Stimulated activated CD8-positive, alpha-beta memory T cell treated with anti-CD3 and anti-CD28 coated beads, Interleukin-2, amount 100 ng/mL, for 48 hours (primary cell): ENCODE measurements at regions not wholly inside any gene's neighbourhood (a gene's known extent, or its start where the extent isn't known, plus 50 kb on each side); places are given as distances from the start of the nearest gene placed in this dataset.

Source experiments
- DNase-seq, 2 donors: peaks; one replicate each; pipeline ENCODE4 v3.0.0-alpha.2; 2020; ENCODE audit warnings: low read depth in 2 of 2

DNA sequence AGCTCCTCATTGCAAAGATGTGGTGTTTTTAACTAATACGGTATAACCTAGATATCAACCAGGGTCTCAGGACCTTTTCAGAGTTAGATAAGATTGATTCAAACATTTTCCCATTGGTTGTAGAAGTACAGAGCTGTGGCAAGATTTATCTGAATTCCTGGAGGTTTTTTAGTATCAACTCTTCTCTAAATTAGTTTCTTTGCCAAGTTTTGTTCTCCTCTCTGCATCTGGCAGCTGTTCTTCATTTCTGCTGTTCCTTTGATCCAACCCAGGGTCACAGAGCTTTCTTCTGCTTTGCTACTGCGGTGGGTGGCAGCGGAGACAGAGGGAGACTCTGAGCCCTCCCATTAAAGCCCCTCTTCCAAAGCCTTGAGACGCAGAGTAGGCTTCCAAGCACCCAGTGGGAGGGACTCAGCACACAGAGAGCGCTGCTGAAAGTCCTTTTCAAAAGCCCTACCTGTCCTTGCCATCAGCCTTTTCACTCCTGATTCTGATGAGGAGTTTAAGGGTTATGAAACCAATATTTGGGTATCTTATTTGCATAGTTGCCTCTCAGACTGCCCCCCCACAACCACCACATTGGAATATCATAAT lies 146.3 kb upstream of the EEPD1 start:
- DNase-seq: no peak

- no peak for DNase-seq
These were observed 142.1 kb upstream of the EEPD1 start for GRCh38 chr7:36010656-36011587.

GRCh38 chr7:36011588-36011965 lies 141.5 kb upstream of the EEPD1 start:
- DNase-seq: no peak

- no peak for DNase-seq
These were observed 139.6 kb upstream of the EEPD1 start for GRCh38 chr7:36013246-36014014.

- DNase-seq: no peak
These were observed 138.1 kb upstream of the EEPD1 start for GRCh38 chr7:36014961-36015360.

DNA sequence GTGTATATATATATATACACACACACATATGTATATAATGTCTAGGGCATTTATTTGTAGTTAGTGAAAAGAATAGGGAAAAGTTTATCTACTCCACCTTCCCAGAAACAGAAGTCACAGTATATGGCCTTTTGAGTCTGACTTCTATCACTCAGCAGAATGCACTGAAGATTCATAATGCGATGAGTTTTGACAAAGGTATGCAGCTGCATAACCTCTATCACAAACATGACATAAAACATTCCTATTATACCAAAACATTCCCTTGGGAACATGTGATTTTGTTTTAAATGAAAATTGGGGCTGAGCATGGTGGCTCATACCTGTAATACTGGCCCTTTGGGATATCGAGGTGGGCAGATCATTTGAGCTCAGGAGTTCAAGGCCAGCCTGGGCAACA lies 137.3 kb upstream of the EEPD1 start:
- no peak for DNase-seq

- DNase-seq: no peak
These were observed 136.4 kb upstream of the EEPD1 start for GRCh38 chr7:36016648-36017047.

DNA sequence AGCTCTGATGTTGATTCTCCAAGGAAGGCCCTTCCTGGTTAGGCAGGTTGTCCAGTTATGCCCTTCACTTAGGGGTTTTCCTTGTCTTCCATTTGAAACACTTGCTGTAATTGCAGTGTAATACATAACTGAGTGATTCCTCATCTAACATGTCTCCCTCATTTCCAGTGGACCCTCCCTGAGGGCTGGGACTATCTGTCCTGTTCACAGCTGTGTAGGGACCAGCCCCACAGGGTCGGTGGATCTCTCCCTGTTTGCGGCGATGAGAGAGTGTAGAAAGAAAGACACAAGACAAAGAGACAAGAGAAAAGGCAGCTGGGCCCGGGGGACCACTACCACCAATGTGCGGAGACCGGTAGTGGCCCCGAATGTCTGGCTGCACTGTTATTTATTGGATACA lies 135.9 kb upstream of the EEPD1 start:
- no peak for DNase-seq

- DNase-seq: no peak
These were observed 134.1 kb upstream of the EEPD1 start for GRCh38 chr7:36018816-36019484.

DNA sequence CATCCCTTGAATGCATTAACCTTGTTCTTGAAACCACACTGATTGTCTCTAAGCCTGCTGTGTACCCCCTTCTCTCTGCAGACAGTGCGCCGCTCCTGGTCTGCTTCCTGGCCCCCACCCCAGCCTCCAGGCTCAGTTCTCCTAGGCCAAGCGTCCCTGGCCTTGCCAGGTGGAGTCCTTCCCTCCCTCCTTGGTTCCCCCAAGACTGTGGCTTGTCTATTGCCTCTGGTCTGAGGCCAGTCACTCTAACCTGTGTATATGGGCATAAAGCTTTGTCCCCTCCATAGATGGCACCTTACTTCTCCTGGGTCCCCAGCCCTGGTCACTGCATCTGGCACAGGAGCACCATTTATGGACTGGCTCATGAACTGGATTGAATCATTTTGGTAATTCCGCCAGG lies 133.5 kb upstream of the EEPD1 start:
- DNase-seq: no peak

GRCh38 chr7:36019980-36020379 lies 133.1 kb upstream of the EEPD1 start:
- DNase-seq: no peak

DNA sequence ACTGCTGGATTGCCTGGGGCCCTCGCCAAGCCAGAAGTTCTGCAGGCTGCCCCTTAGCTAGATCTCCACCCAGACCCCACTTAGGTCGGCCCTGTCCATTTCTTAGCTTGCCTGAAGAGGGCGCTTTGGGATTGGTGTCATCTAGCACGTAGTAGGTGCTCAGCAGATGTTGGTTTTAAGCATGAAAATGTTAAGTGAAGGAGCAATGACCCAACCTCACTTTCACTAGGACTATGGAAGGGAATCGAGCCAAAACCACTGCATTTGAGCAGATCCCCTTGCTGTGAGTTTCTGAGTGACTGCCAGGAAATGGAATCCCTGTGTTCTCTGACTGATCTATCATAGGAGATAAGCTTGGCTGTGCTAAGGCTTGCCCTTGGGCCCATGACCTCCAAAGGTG lies 131.7 kb upstream of the EEPD1 start:
- no peak for DNase-seq

- DNase-seq: no peak
These were observed 131.0 kb upstream of the EEPD1 start for GRCh38 chr7:36021917-36022550.

- DNase-seq: no peak
These were observed 130.0 kb upstream of the EEPD1 start for GRCh38 chr7:36023033-36023560.

DNA sequence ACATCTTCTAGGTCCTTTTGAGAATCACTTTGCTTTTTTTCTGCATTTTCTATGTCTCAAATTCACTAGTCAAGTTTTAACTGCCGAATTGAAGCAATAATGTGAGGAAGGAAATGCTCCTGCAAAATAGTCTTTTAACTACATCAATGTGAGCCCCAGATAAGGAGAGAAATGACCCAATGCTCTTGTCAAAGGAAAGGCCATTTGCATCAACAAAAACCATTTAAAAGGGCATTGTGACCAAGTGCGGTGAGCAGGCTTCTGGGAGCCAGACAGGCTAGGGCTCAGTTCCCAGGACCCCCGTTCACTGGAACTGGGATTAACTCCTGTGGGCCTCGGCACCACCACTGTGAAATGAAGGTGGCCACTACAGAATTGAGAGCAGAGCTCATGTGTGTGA lies 127.9 kb upstream of the EEPD1 start:
- DNase-seq: no peak

GRCh38 chr7:36029311-36029710 lies 123.7 kb upstream of the EEPD1 start:
- no peak for DNase-seq

- DNase-seq: no peak
These were observed 123.1 kb upstream of the EEPD1 start for GRCh38 chr7:36029853-36030515.

DNA sequence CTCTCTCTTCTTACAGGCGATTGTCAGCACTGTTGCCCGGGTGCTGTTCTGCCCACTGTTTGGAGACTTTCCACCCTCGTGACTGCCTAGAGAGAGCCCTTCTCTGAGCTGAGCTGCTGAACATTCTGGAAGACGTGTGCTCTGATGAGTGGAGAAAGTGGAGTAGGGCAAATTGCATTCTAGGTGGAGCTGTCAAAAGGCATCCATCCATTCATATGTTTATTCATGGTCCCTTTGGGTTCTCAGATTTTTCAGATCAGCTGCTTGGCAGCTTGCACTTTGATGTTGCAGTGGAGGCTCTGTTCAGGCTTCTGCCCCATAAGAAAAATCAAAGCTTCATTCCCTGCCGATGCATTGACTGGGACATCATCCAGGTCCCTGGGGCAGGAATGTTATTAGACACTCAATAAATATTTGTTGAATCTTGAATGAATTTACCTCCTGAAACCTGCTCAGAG lies 120.7 kb upstream of the EEPD1 start:
- DNase-seq: no peak

- no peak for DNase-seq
These were observed 119.0 kb upstream of the EEPD1 start for GRCh38 chr7:36034020-36034419.

GRCh38 chr7:36035186-36035585 lies 117.9 kb upstream of the EEPD1 start:
- no peak for DNase-seq

GRCh38 chr7:36036590-36036989 lies 116.5 kb upstream of the EEPD1 start:
- DNase-seq: no peak
